GM21381 (cell line): ENCODE measurements at regions not wholly inside any gene's neighbourhood (a gene's known extent, or its start where the extent isn't known, plus 50 kb on each side); places are given as distances from the start of the nearest gene placed in this dataset.
A peak's percentile ranks its signal among the peaks of the same experiment; 100 is the strongest.

Experiments
- ATAC-seq: cut with Tn5 transposase; IDR thresholded peaks from one replicate; pipeline ENCODE4 v1.9.1; 2021; ENCODE audit warnings: mild to moderate bottlenecking, moderate library complexity; ENCODE audit not compliant: unreplicated experiment

DNA sequence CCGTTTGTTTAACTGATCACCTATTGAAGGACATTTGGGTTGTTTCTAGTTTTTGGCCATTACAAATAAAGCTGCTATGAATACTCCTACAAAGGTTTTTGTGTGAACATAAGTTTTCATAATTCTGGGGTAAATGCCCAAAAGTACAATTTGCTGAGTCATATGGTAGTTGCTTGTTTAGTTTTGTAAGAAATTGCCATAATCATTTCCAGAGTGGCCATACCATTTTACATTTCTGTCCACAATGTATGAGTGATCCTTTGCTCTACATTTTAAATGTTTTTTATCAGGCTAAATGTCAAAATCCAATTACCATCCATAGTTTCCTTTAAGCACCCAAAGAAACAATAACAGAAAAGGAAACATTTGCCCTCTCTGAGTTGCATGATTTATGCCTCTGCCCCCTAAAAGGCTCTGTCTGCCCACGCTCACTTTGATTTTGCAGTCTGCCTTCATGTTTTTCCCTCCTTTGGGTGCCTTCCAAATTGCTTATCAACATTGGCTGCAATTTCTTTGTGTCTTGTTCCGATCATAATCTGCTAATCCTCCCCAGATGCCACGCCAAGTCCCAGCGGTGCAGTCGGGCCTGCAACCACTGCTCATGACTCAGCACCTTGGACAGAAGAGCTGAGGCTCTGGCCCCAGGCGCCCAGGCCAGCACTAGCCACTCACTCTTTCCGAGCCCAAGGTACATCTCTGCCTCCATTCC lies 339.2 kb downstream of the PIK3R1 start:
- no peak for ATAC-seq

DNA sequence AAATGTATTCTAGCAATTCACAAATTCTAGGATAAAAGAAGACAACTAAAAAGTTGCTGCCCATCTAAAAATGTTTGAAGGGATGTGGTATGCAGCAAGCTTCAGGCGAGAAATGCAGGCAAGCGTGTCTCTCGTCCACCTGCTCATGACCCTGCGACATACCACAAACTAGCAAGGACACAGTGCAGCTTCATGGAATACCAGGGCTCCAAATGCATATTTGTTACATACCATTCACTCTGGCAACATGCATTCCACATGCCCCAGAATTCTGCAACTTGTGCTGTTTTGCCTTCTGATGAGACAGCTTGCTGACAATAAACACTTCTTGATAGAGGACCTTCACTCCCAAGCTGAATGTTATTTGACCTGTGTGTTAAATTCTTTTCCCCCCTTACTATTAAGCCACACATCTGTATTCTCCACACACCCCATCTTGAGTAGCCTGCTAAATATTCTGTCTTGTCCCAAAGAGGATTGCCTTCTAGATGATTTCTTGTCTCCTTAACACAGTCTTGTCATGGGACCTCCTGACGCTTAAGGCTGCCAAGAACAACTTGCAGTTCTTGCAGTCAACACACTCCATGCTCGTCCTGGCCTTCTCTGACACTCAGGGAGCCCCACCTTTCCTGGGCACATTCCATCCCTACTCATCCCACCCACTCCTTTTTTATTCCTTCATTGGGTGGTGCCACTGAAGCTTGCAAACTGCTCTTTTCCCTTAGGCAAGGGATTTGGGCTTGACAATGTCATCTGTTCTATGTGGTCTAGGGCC lies 340.5 kb downstream of the PIK3R1 start:
- ATAC-seq: no peak

DNA sequence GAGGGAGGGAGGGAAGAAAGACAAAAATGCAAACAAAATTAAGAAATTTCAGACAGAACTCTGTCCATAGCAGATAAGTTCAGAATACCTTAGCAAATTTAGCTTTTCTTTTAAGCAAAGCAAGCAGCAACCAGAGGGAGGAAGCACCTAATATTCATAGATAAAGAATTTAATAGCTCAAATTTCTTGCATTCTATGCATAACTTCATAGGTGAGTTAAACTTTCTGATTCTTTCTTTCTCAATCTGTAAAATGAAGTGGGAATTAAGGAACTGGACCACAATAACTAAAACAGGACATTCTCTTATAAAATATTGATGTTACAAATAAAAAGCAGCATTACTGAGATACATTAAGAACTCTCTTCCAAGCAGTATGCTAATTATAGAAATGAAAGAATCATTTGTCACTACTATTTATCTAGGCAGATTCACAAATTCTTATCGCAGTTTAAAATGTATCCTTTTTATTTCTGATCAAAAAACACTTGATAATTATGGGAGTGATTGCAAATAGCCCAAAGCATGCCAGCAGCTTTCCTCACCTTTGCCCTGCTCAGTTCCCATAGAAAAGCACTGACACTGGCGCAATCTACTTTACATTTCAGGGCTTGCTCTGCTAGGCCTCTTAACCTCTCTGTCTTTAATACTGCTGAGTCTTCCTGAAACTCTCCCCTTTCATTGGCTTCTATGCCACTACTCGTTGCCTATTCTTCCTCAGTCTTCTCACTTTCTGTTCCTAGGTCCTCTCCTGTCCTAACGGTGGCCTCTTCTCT lies 341.8 kb downstream of the PIK3R1 start:
- no peak for ATAC-seq

DNA sequence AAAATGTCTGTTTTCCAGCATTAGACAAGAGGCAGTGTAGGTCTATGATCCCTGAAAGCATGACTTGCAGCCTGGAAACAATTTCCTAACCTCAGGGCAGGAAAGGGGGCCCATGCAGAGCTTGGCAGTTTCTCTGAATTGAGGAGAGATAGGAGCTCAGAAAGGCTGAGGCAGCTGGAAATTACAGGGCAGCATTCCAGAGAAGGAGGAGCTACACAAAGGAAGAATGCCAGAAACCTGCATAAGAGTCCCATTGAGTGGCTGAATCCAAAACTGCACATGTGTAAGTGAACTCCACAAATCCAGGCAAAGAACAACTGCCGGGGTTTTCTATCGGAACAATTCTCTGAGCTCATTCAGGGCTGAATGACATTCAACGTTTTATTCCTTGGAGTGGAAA lies 346.8 kb downstream of the PIK3R1 start:
- no peak for ATAC-seq

DNA sequence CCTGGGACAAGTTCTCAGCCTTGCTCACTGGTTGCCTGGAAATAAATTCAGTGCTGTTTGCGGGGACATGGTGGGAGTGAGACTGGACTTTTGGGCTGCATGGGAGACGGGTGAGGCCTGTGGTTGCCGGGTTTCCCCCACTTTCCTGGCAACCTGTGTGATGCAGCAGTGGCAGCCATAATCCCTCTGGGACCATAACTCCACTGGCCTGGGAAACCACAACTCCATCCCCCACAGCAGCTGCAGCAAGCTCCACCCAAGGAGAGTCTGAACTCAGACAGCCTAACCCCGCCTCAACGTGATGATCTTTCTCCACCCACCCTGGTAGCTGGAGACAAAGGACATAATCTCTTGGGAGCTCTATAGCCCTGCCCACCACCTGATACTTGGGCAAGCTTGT lies 349.9 kb downstream of the PIK3R1 start:
- no peak for ATAC-seq

DNA sequence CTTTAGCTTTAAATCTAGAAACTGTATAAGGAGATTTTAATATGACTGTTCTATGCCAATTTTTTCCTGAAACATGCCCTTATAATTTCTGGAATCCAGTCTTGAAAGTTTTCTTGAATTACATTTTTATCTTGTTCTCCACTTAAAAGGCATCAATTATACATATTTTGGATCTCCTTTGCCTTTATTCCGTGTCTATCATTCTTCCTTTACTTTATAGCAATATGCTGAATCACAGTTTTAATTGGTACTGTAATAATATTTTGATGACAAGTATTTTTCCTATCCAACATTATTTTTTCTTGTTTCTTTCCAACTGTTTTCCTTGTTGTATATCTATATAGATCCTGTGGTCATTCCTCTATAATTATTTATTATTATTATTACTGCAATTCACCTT lies 361.2 kb downstream of the PIK3R1 start:
- no peak for ATAC-seq

DNA sequence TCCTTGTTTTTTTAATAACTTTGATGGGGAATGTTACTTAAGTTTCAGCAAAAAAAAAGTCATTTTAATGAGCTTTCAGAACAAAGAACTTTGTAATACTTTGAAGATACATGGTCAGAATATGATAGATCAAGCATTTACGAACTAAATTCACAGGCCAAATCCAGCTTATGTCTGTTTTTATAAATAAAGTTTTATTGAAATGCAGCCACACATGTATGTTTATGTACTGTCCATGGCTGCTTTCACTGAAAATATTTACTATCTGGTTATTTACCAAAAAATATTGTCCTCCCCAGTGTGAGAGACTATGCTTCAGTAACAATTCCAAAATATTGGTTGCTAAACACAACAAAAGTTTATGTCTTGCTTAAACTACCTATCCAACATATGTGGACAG lies 366.7 kb downstream of the PIK3R1 start:
- no peak for ATAC-seq

DNA sequence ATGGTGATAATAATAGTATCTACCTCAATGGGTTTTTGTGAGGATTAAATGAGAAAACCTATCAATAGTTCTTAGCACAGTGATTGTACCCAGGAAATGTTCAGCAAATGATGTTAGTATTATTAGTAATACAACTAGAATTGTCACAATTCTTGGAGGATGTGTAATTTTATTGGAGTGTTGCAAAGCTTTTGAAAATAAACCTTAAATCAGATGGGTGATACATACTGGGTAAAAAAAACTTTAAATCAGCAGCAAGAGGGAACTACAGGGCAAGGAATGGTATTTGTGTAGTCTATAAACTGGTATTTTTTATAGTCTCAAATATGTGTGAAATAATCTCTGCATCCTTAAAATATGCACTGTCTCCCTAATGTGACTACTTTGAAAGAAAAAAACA lies 371.6 kb downstream of the PIK3R1 start:
- ATAC-seq: no peak

DNA sequence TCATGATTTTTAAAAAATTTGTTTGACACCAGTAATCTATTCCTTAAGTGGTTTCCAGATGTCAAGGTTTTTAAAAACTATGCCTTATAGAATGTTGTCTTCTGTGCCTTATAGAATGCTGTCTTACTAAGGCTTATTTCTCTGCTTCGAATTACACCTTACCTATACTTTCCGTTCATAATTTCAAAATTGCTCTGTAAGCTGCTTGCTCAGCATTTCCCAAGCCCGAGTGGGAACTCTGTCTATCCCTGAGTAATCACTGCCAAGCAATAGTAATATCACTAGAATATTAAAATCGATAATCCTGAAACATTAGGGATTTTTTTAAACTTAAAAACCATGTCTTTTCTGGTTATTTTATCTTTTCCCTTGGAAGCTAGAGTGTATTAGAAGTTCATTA lies 376.3 kb downstream of the PIK3R1 start:
- no peak for ATAC-seq

DNA sequence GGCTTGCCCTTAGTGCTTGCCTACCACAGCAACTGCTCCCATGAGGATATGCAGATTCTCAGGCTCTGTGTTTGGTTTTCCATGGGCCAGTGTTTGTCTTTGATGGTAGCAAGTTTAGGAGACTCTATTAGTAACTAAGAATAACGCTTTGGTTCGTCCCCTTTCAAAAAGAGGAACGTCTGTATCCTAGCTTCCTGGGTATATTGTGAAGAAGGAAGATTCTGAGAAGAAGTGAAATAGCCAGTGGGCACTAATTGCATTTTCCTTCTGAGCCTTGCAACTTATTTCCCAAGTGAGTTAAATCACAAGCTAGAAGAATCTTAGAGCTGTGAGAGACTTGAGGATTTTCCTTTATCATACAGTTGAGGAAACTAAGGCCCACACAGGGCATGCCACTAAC lies 376.8 kb downstream of the PIK3R1 start:
- no peak for ATAC-seq

DNA sequence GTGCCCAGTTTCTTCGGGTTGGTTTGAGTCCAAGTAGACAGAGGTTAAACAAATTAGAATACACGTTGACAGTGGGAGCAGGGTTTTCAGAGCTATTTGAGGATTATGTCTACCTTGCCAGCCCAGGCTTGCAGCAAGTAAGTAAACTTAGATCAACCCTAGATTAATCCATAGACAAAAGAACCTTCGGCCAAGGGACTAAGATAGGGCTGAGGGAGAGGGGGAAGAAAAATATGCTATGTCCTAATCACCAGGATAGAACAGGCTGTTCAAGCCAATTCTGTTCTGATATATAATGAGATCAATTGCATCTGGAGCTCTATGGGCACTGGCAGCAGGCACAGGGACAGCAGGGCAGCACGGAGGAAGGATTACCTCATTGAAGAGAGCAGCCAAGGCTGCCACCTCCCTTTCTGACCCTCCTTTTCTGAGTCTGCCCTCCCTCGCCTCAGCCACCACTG lies 377.7 kb downstream of the PIK3R1 start:
- no peak for ATAC-seq

DNA sequence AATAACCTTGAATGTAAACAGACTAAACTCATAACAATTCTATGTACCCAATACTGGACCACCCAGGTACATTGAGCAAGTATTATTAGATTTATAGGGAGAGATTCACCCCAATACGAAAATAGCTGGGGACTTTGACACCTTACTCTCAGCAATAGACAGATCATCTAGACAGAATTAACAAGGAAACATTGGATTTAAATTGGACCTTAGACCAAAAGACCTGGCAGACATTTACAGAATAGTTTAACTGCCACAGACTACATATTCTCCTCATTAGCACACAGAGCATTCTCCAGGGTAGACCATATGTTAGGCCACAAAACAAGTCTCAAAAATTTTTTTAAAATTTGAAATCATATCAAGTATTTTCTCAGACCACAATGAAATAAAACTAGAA lies 397.4 kb downstream of the PIK3R1 start:
- no peak for ATAC-seq

DNA sequence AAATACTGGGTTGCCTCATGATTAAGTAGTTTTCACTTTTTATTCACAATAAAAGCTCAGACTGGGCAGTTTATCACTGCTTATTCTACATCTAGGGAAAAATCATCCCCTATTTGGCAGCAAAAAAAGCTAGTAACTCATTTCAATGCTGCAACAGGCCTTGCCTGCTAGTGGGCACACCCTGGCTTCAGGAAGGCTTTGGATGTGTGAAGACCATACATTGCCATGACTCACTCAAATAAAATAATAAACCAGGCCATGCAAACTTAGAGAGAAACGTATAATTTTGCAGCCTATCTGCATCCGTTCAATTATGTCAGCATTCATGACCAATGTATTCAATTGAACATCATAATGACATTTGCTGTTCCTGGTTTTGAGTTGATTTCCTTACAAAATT lies 402.9 kb downstream of the PIK3R1 start:
- no peak for ATAC-seq

DNA sequence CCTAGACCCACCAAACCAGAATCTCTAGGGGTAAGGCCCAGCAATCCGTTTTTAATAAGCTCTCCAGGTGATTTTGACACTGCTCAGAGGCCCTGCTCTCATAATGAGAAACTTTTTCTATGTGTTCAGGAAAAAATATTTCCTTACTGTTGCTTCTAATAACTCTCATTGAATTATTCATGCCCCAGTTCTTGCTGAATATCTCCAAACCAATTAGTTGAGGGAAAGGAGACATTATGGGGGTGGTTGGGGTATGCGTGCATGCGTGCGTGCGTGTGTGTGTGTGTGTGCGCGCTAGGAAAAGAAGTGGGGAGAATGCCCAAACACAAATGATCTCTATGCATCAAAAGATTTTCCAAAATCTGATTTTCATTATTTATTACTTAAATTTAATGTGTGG lies 411.4 kb downstream of the PIK3R1 start:
- ATAC-seq: no peak

DNA sequence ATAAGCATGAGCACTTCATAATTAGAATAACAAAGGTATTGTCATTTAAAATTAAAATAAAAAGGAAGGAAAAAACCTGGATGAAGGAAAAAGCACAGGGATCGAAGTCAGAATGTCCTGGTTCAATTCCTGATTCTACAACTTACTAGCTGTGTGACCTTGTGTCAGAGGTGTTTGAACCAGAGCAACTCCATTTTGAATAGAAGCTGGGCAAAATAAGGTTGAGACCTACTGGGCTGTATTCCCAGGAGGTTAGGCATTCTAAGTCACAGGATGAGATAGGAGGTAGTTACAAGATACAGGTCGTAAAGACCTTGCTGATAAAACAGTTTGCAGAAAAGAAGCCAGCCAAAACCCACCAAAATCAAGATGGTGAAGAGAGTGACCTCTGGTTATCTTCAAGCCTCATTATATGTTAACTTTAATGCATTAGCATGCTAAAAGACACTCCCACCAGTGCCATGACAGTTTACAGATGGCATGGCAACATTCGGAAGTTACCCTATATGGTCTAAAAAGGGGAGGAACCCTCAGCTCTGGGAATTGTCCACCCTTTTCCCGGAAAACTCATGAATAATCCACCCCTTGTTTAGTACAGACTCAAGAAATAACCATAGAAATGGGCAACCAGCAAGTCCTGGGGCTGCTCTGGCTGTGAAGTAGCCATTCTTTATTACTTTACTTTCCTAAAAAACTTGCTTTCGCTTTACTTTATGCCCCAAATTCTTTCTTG lies 412.7 kb downstream of the PIK3R1 start:
- no peak for ATAC-seq

DNA sequence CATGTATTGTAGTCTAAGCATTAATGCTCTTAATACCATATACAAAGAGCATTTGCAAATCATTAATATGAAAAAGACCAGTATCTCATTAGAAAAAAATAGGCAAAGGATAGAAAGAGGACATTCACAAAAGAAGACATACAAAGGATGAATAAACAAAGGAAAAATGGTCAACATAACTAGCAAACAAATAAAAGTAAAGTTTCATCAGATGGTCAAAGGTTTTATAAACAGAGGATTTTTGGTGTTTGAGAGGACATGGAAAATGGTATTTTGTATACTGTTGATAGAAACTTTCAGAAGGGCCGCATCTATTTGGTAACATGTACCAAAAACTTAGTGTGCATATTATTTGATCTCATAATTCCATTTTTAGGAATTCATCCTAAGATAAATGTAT lies 414.8 kb downstream of the PIK3R1 start:
- no peak for ATAC-seq

DNA sequence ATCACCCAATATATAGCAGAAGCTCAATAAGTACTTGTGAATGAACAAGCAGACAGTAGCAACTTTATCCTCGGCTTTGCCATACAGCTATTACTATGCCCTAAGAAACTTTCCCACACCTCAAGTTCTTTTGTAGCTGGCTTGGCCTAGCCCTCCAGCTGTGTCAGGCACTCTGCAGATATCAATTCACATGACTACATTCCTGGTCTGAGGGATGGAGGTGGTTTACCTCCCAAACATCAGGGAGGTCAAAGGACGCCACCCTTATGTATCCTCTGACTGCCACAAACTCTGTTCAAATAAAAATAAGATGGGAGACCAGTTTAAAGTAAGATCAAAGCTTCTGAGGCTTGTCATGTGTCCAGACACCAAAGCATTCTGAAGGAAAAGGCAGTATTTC lies 416.3 kb downstream of the PIK3R1 start:
- ATAC-seq: no peak

DNA sequence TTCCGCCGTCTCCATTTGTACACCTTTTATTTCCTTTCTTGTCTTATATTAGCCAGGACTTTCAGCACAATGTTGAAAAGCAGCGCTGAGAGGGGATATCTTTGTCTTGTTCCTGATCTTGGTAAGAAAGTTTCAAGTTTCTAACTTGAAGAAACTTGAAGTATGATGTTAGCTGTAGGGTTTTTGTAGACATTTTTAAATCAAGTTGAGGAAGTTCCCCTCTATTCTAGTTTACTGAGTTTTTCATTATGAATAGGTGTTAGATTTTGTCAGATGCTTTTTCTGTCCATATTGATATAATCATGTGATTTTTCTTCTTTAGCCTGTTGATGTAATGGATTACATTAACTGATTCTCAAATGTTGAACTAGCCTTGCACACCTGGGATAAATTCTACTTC lies 425.7 kb downstream of the PIK3R1 start:
- ATAC-seq: peak; percentile 46

DNA sequence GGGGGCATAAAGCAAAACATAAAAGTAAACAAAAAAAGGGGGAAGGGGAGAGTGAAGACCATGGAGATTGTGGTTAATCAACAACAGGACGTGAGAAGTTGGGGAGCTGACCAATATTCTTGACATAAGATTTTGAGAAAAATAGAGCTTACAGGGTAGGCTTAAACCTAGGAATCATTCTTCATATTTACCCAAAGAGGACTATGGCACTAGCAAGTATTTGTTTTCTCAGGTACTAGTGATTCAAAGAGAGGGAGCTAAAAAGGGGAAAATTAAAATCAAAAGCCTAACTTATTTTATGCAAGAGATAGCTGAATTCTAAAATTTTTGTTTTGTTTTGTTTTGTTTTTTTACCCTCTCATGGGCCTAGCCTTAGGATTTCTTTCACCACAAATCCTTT lies 427.5 kb downstream of the PIK3R1 start:
- no peak for ATAC-seq

DNA sequence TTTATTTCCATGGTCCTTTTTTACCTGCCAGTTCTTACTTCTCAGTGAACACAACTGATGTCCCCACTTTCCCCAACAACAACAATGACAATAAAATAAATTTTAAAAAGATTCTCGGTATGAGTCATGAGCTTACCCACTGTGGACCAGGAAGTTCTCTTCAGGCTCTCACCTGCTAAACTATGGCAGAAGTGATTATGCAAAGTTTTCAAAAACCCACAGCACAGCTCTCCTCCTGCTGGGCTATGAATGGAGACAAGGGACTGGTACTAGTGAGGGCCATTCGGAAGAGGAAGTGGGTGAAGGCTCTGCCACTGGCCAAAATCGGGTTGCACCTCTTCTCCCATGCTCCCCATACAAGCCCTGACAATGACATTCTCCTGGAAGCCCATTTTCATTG lies 429.4 kb downstream of the PIK3R1 start:
- peak; percentile 95 for ATAC-seq

DNA sequence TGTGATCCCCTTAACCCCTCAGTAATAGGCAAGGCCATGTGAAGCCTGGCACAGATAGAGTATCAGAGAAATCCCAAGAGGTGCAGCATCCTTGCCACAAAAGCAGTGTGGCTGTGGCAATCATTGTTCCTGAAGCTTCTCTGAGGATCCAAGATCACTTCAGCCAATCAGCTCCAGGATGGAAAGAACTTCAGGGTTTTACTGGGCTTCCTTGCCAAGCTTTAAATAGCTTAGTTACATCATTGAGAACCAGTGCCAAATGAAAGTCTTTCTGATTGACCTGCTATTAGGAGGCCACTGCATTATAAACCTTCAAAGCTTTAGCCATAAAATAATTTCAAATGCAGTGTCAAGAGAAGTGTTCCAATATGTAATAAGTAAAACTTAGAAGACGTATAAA lies 430.6 kb downstream of the PIK3R1 start:
- ATAC-seq: no peak
